Astrocyte (in vitro differentiated cells and primary cell): ENCODE measurements at regions not wholly inside any gene's neighbourhood (a gene's known extent, or its start where the extent isn't known, plus 50 kb on each side); places are given as distances from the start of the nearest gene placed in this dataset.

Experiments
- DNase-seq: peaks from one replicate; pipeline ENCODE4 v3.0.0-alpha.2; 2010; ENCODE audit warnings: low read depth
- FAIRE-seq: peaks from 2 replicates; lab custom pipeline; 2011; peaks lifted over from hg19 to GRCh38; lab: Jason Lieb, UNC
- H2AFZ ChIP-seq: 2 replicates; pipeline ENCODE4 v1.6.0; 2012; ENCODE audit warnings: low read depth, low read length, inconsistent platforms
- H3K27ac ChIP-seq: 2 replicates; pipeline ENCODE4 v1.5.1; 2011; ENCODE audit warnings: low read depth, low read length, inconsistent platforms
- H3K27me3 ChIP-seq: 2 replicates; pipeline ENCODE4 v1.6.0; 2011; ENCODE audit warnings: low read length, inconsistent platforms; ENCODE audit not compliant: insufficient read depth
- H3K36me3 ChIP-seq: 2 replicates; pipeline ENCODE4 v1.5.1; 2011; ENCODE audit warnings: low read length, inconsistent platforms; ENCODE audit not compliant: insufficient read depth
- H3K4me1 ChIP-seq: 2 replicates; pipeline ENCODE4 v1.5.1; 2011; ENCODE audit warnings: low read length, inconsistent platforms; ENCODE audit not compliant: insufficient read depth
- H3K4me2 ChIP-seq: 2 replicates; pipeline ENCODE4 v1.6.0; 2012; ENCODE audit warnings: low read length, inconsistent platforms
- H3K4me3 ChIP-seq: 2 replicates; pipeline ENCODE4 v1.5.1; 2011; ENCODE audit warnings: low read depth, mild to moderate bottlenecking, low read length, inconsistent platforms; ENCODE audit not compliant: insufficient read depth
- H3K79me2 ChIP-seq: 2 replicates; pipeline ENCODE4 v1.6.0; 2012; ENCODE audit warnings: mild to moderate bottlenecking, low read length, inconsistent platforms; ENCODE audit not compliant: insufficient read depth
- H3K9ac ChIP-seq: 2 replicates; pipeline ENCODE4 v1.6.0; 2012; ENCODE audit warnings: mild to moderate bottlenecking, low read length, inconsistent platforms
- H3K9me3 ChIP-seq: 2 replicates; pipeline ENCODE4 v1.5.1; 2012; ENCODE audit warnings: low read depth, mild to moderate bottlenecking, low read length, inconsistent platforms; ENCODE audit not compliant: insufficient read depth
- H4K20me1 ChIP-seq: 2 replicates; pipeline ENCODE4 v1.6.0; 2012; ENCODE audit warnings: low read length, inconsistent platforms; ENCODE audit not compliant: insufficient read depth
- H3K27ac Mint-ChIP-seq: one replicate; pipeline ENCODE4 v1.8.0; 2021; ENCODE audit warnings: mild to moderate bottlenecking, mixed read lengths; ENCODE audit not compliant: unreplicated experiment
- H3K27me3 Mint-ChIP-seq: one replicate; pipeline ENCODE4 v1.8.0; 2021; ENCODE audit warnings: low read depth, mixed read lengths; ENCODE audit not compliant: unreplicated experiment
- H3K36me3 Mint-ChIP-seq: one replicate; pipeline ENCODE4 v1.8.0; 2021; ENCODE audit warnings: low read depth, mixed read lengths; ENCODE audit not compliant: unreplicated experiment
- H3K4me1 Mint-ChIP-seq: one replicate; pipeline ENCODE4 v1.8.0; 2021; ENCODE audit warnings: low read depth, mixed read lengths; ENCODE audit not compliant: unreplicated experiment
- H3K4me3 Mint-ChIP-seq: one replicate; pipeline ENCODE4 v1.8.0; 2021; ENCODE audit warnings: mild to moderate bottlenecking, moderate library complexity, mixed read lengths; ENCODE audit not compliant: unreplicated experiment
- H3K9me3 Mint-ChIP-seq: one replicate; pipeline ENCODE4 v1.8.0; 2021; ENCODE audit warnings: mild to moderate bottlenecking, mixed read lengths; ENCODE audit not compliant: unreplicated experiment
- EZH2 ChIP-seq: IDR thresholded peaks from 2 replicates; pipeline ENCODE4 v1.6.1; 2012; ENCODE audit warnings: mild to moderate bottlenecking, low read length, inconsistent platforms; ENCODE audit not compliant: insufficient read depth
- TF ChIP-seq, protein P1 (sequence below): IDR thresholded peaks from 2 replicates; pipeline ENCODE4 v1.5.1; 2011; ENCODE audit warnings: low read depth, mild to moderate bottlenecking, inconsistent platforms, low read length, moderate library complexity; ENCODE audit not compliant: insufficient read depth

GRCh38 chr1:68751723-68752122, 254.8 kb upstream of the DEPDC1 start:
- H3K27me3 Mint-ChIP-seq: no peaks in the 10 kb centered on the region

DNA sequence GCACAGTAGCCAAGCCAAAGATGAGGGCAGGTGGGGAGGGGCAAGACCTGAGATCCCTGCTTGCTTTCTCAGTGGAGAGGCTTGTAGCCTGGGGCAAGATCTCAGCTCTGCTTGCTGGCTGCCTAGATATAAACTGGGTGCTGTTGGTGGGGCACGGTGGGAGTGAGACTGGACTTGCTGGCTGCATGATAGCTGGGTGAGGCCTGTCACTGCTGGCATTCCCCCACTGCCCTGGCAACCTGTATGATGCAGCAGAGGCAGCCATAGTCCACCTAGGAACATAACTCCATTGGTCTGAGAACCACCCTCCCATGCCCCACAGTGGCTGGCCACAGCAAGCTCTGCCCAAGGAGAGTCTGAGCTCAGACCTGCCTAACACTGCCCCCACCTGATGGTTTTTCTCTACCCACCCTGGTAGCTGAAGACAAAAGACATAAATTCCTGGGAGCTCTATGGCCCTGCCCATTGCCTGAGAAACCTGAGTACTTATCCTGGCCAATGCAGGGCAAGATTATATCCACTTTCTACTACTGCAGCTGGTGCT, 261.9 kb upstream of the DEPDC1 start:
- no peaks in the 10 kb centered on the region for H3K9me3 ChIP-seq
- peaks cover 5% of the 10 kb centered on the region for H3K9me3 Mint-ChIP-seq
- H3K4me1 ChIP-seq: no peaks in the 10 kb centered on the region
- FAIRE-seq: no peak
- no peaks in the 10 kb centered on the region for H4K20me1 ChIP-seq
- no peak overlapping the region for H3K4me3 ChIP-seq
- H3K36me3 ChIP-seq: no peaks in the 10 kb centered on the region
- no peak overlapping the region for H3K27ac ChIP-seq
- DNase-seq: no peak
- H3K27me3 ChIP-seq: no peaks in the 10 kb centered on the region
- H3K4me1 Mint-ChIP-seq: no peaks in the 10 kb centered on the region
- H3K9ac ChIP-seq: no peak overlapping the region
- no peaks in the 10 kb centered on the region for H3K36me3 Mint-ChIP-seq
- H3K79me2 ChIP-seq: no peaks in the 10 kb centered on the region
- no peak overlapping the region for H3K4me2 ChIP-seq
- H3K27ac Mint-ChIP-seq: no peak overlapping the region
- H3K4me3 Mint-ChIP-seq: no peak overlapping the region
- TF ChIP-seq, protein P1, sequence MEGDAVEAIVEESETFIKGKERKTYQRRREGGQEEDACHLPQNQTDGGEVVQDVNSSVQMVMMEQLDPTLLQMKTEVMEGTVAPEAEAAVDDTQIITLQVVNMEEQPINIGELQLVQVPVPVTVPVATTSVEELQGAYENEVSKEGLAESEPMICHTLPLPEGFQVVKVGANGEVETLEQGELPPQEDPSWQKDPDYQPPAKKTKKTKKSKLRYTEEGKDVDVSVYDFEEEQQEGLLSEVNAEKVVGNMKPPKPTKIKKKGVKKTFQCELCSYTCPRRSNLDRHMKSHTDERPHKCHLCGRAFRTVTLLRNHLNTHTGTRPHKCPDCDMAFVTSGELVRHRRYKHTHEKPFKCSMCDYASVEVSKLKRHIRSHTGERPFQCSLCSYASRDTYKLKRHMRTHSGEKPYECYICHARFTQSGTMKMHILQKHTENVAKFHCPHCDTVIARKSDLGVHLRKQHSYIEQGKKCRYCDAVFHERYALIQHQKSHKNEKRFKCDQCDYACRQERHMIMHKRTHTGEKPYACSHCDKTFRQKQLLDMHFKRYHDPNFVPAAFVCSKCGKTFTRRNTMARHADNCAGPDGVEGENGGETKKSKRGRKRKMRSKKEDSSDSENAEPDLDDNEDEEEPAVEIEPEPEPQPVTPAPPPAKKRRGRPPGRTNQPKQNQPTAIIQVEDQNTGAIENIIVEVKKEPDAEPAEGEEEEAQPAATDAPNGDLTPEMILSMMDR: no peak
- no peak for TF ChIP-seq EZH2
- no peak overlapping the region for H2AFZ ChIP-seq
- H3K27me3 Mint-ChIP-seq: no peaks in the 10 kb centered on the region

More at GRCh38 chr1:68751723-68752122, 254.8 kb upstream of the DEPDC1 start:
- FAIRE-seq (no peak), DNase-seq (no peak)
- no peaks in the 10 kb centered on the region for H3K36me3 Mint-ChIP-seq
- Histone ChIP-seq H3K4me2 (no peak overlapping the region), H3K27me3 (no peaks in the 10 kb centered on the region), H3K4me3 (no peak overlapping the region), H3K27ac (no peak overlapping the region), H3K36me3 (no peaks in the 10 kb centered on the region), H3K4me1 (no peaks in the 10 kb centered on the region), H4K20me1 (no peaks in the 10 kb centered on the region), H2AFZ (no peak overlapping the region), H3K9me3 (no peaks in the 10 kb centered on the region), H3K9ac (no peak overlapping the region), H3K79me2 (no peaks in the 10 kb centered on the region)
- H3K27ac Mint-ChIP-seq: no peak overlapping the region
- no peak for TF ChIP-seq EZH2
- TF ChIP-seq, protein P1: no peak
- H3K9me3 Mint-ChIP-seq: no peaks in the 10 kb centered on the region
- no peaks in the 10 kb centered on the region for H3K4me1 Mint-ChIP-seq
- no peak overlapping the region for H3K4me3 Mint-ChIP-seq

DNA sequence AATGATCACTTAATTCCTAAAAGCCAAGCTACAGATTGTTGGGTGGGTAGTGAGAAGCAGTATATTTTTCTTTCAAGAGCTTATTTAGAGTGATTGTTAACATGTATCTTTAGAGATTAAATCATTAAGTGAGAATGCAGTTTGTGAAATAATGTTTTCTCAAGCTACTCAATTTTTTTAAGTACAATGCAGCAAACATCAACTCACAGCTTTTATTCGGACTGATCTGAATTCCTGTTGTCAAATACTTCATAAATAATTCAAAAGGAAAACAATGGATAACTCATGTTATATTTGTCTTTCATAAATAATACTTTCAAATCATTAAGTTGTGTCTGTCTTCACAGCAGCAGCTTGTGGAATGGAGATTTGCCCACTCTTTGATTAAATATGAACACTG, 271.1 kb upstream of the DEPDC1 start:
- Histone ChIP-seq H3K27ac (no peak overlapping the region), H3K9me3 (no peaks in the 10 kb centered on the region), H2AFZ (no peak overlapping the region), H3K9ac (no peak overlapping the region), H3K79me2 (no peaks in the 10 kb centered on the region), H3K4me2 (no peak overlapping the region), H3K4me1 (no peaks in the 10 kb centered on the region), H4K20me1 (no peaks in the 10 kb centered on the region), H3K4me3 (no peak overlapping the region), H3K36me3 (no peaks in the 10 kb centered on the region), H3K27me3 (no peaks in the 10 kb centered on the region)
- no peaks in the 10 kb centered on the region for H3K27me3 Mint-ChIP-seq
- no peaks in the 10 kb centered on the region for H3K4me1 Mint-ChIP-seq
- FAIRE-seq (no peak), DNase-seq (no peak)
- TF ChIP-seq, protein P1: no peak
- no peak for TF ChIP-seq EZH2
- H3K27ac Mint-ChIP-seq: no peak overlapping the region
- no peak overlapping the region for H3K4me3 Mint-ChIP-seq
- no peaks in the 10 kb centered on the region for H3K36me3 Mint-ChIP-seq
- peaks cover 2% of the 10 kb centered on the region for H3K9me3 Mint-ChIP-seq
